ENCODE measurements at regions not wholly inside any gene's neighbourhood (a gene's known extent, or its start where the extent isn't known, plus 50 kb on each side); places are given as distances from the start of the nearest gene placed in this dataset.

- Histone ChIP-seq H3K27ac (ENCODE audit: low read depth, low read length) (no peak overlapping the region), H3K4me3 (ENCODE audit: low read depth in 1 of 5, low read length in 5 of 5) (no peak overlapping the region), H3K9me3 (ENCODE audit: control insufficient read depth in 5 of 5, low read length in 5 of 5) (no peaks in the 10 kb centered on the region), H3K9ac (ENCODE audit: low read length in 5 of 5) (no peak overlapping the region), H3K4me1 (ENCODE audit: control insufficient read depth in 5 of 5, insufficient read depth in 5 of 5, low read length in 5 of 5) (peaks cover 0 to 3% (median 0%) of the 10 kb centered on the region in 5 donors), H3K27me3 (ENCODE audit: control insufficient read depth in 5 of 5, insufficient read depth in 4 of 5, low read length in 5 of 5) (peaks cover 0 to 2% (median 0%) of the 10 kb centered on the region in 5 donors), H3K36me3 (ENCODE audit: control insufficient read depth in 5 of 5, insufficient read depth in 5 of 5, low read length in 5 of 5) (no peaks in the 10 kb centered on the region)
These were observed 207.5 kb downstream of the CHRDL1 start for GRCh38 chrX:110588164-110588563.

GRCh38 chrX:110588853-110589252, 206.8 kb downstream of the CHRDL1 start:
- Histone ChIP-seq H3K4me1 (ENCODE audit: control insufficient read depth in 5 of 5, insufficient read depth in 5 of 5, low read length in 5 of 5) (peaks cover 0 to 3% (median 0%) of the 10 kb centered on the region in 5 donors), H3K36me3 (ENCODE audit: control insufficient read depth in 5 of 5, insufficient read depth in 5 of 5, low read length in 5 of 5) (no peaks in the 10 kb centered on the region), H3K9ac (ENCODE audit: low read length in 5 of 5) (no peak overlapping the region), H3K9me3 (ENCODE audit: control insufficient read depth in 5 of 5, low read length in 5 of 5) (no peaks in the 10 kb centered on the region), H3K27ac (ENCODE audit: low read depth, low read length) (no peak overlapping the region), H3K27me3 (ENCODE audit: control insufficient read depth in 5 of 5, insufficient read depth in 4 of 5, low read length in 5 of 5) (no peaks in the 10 kb centered on the region), H3K4me3 (ENCODE audit: low read depth in 1 of 5, low read length in 5 of 5) (no peak overlapping the region)

- Histone ChIP-seq H3K9me3 (ENCODE audit: control insufficient read depth in 5 of 5, low read length in 5 of 5) (no peaks in the 10 kb centered on the region), H3K4me1 (ENCODE audit: control insufficient read depth in 5 of 5, insufficient read depth in 5 of 5, low read length in 5 of 5) (no peaks in the 10 kb centered on the region), H3K4me3 (ENCODE audit: low read depth in 1 of 5, low read length in 5 of 5) (no peak overlapping the region), H3K27me3 (ENCODE audit: control insufficient read depth in 5 of 5, insufficient read depth in 4 of 5, low read length in 5 of 5) (peaks cover 0 to 7% (median 0%) of the 10 kb centered on the region in 5 donors), H3K36me3 (ENCODE audit: control insufficient read depth in 5 of 5, insufficient read depth in 5 of 5, low read length in 5 of 5) (no peaks in the 10 kb centered on the region), H3K9ac (ENCODE audit: low read length in 5 of 5) (no peak overlapping the region), H3K27ac (ENCODE audit: low read depth, low read length) (no peak overlapping the region)
These were observed 194.8 kb downstream of the CHRDL1 start for GRCh38 chrX:110600745-110601310.

GRCh38 chrX:110614596-110614995, 181.0 kb downstream of the CHRDL1 start:
- no peaks in the 10 kb centered on the region for H3K36me3 ChIP-seq (ENCODE audit: control insufficient read depth in 5 of 5, insufficient read depth in 5 of 5, low read length in 5 of 5)
- H3K27ac ChIP-seq (ENCODE audit: low read depth, low read length), result no peak overlapping the region
- peaks cover 0 to 17% (median 3%) of the 10 kb centered on the region in 5 donors for H3K9me3 ChIP-seq (ENCODE audit: control insufficient read depth in 5 of 5, low read length in 5 of 5)
- H3K4me1 ChIP-seq (ENCODE audit: control insufficient read depth in 5 of 5, insufficient read depth in 5 of 5, low read length in 5 of 5), result no peaks in the 10 kb centered on the region
- no peak overlapping the region for H3K4me3 ChIP-seq (ENCODE audit: low read depth in 1 of 5, low read length in 5 of 5)
- H3K9ac ChIP-seq (ENCODE audit: low read length in 5 of 5), result no peak overlapping the region
- no peaks in the 10 kb centered on the region for H3K27me3 ChIP-seq (ENCODE audit: control insufficient read depth in 5 of 5, insufficient read depth in 4 of 5, low read length in 5 of 5)
